Lower lobe of right lung (tissue), 2 donors: ENCODE measurements at regions not wholly inside any gene's neighbourhood (a gene's known extent, or its start where the extent isn't known, plus 50 kb on each side); places are given as distances from the start of the nearest gene placed in this dataset.

Source experiments
- ATAC-seq, 2 donors: fragments of 200-7000 bp; cut with Tn5 transposase; one replicate each; pipeline ENCODE4 v1.9.1; 2020 to 2022; ENCODE audit warnings: mild to moderate bottlenecking in 2 of 2, moderate library complexity in 2 of 2
- DNase-seq: peaks from one replicate; pipeline ENCODE4 v3.0.0-alpha.2; 2020
- H3K27ac ChIP-seq: fragments of 200-600 bp; one replicate; pipeline ENCODE4 v1.8.0; 2022
- H3K27me3 ChIP-seq: fragments of 200-600 bp; one replicate; pipeline ENCODE4 v1.8.0; 2022; ENCODE audit warnings: low read depth
- H3K36me3 ChIP-seq: fragments of 200-600 bp; one replicate; pipeline ENCODE4 v1.8.0; 2022; ENCODE audit warnings: mild to moderate bottlenecking
- H3K4me1 ChIP-seq: fragments of 200-600 bp; one replicate; pipeline ENCODE4 v1.8.0; 2022
- H3K4me3 ChIP-seq: fragments of 200-600 bp; one replicate; pipeline ENCODE4 v1.8.0; 2022; ENCODE audit warnings: mild to moderate bottlenecking
- H3K9me3 ChIP-seq: fragments of 200-600 bp; one replicate; pipeline ENCODE4 v1.8.0; 2022
- intact Hi-C: fragments of 100-400 bp; cut with DNase I; formaldehyde crosslinking; loops from one replicate; pipeline ENCODE4 v1.11.0; 2022
- TF ChIP-seq, protein P1 (sequence below): fragments of 200-600 bp; IDR thresholded peaks from one replicate; pipeline ENCODE4 v1.8.0; 2022; ENCODE audit warnings: antibody characterized with exemption, mild to moderate bottlenecking
- donor health status: DM: no; HTN: yes; CAD: no; lungs with severe emphysema.

DNA sequence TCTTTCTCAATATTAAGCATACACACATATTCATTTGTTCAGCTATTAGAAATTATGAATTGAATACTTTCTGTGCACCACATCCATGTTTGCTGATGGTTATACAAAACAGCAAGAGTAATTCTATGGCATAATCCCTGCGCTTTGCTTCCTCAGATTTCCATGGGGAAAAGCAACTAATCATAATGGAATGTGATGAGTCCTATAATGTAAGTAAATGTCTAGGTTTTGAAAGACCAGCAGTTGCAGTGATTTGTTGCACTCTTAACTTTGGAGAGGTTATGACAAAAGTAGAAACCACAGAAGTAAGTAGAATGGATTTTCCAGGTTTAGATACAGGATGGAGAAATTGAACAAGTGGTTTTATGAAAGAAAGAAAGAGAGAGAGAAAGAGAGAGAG is 652.1 kb downstream of the CBLN4 start:
- no peaks in the 10 kb centered on the region for H3K4me1 ChIP-seq
- DNase-seq (no peak), ATAC-seq (no peak)
- TF ChIP-seq, protein P1, sequence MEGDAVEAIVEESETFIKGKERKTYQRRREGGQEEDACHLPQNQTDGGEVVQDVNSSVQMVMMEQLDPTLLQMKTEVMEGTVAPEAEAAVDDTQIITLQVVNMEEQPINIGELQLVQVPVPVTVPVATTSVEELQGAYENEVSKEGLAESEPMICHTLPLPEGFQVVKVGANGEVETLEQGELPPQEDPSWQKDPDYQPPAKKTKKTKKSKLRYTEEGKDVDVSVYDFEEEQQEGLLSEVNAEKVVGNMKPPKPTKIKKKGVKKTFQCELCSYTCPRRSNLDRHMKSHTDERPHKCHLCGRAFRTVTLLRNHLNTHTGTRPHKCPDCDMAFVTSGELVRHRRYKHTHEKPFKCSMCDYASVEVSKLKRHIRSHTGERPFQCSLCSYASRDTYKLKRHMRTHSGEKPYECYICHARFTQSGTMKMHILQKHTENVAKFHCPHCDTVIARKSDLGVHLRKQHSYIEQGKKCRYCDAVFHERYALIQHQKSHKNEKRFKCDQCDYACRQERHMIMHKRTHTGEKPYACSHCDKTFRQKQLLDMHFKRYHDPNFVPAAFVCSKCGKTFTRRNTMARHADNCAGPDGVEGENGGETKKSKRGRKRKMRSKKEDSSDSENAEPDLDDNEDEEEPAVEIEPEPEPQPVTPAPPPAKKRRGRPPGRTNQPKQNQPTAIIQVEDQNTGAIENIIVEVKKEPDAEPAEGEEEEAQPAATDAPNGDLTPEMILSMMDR: no peak
- no peak overlapping the region for H3K27ac ChIP-seq
- H3K9me3 ChIP-seq: peaks cover 5% of the 10 kb centered on the region
- no peaks in the 10 kb centered on the region for H3K36me3 ChIP-seq
- no peaks in the 10 kb centered on the region for H3K27me3 ChIP-seq
- no peak overlapping the region for H3K4me3 ChIP-seq
- intact Hi-C loops: no loop called here

DNA sequence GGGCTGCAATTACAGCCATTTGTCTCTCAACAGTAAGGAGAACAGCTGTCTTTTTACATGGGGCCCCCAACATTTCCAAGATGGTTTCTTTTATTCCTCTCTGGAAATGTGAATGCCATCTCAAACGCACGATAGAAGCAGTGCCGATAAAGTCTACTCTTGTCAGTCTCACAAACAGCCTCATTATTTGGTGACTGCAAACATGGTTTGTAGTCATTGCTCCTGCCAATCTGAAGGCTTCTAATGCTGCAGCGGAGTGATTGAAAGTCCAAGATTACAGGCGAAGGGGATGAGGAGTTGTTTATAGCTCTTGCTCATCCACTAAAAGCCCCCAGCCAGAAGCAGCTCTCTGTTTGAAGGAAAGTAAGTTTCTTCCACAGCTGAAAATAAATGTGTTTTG is 657.1 kb downstream of the CBLN4 start:
- peaks cover 5% of the 10 kb centered on the region for H3K9me3 ChIP-seq
- H3K27ac ChIP-seq: no peak overlapping the region
- H3K4me3 ChIP-seq: no peak overlapping the region
- no peaks in the 10 kb centered on the region for H3K4me1 ChIP-seq
- intact Hi-C loops: no loop called here
- ATAC-seq (no peak), DNase-seq (no peak)
- TF ChIP-seq, protein P1: no peak
- no peaks in the 10 kb centered on the region for H3K36me3 ChIP-seq
- H3K27me3 ChIP-seq: no peaks in the 10 kb centered on the region

DNA sequence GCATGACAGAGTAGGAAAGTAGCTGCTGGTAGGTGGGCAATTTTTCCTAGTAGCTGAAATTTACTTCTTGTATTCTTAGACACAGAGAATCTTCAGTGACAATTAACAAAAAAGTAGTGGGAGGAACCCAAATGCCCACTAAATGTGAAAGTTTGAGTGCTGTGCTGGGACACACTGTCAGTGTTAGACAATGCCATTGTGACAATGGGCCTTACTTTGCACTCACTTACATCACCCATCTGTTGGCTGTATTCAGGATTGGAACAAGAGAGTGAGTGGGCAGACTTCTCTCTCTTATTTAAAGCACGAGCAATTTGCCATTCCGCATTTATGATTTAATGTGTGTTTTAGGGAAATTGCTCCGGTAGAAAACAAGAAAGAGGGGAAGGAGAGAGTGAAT is 662.5 kb downstream of the CBLN4 start:
- Histone ChIP-seq H3K4me1 (no peaks in the 10 kb centered on the region), H3K4me3 (no peak overlapping the region), H3K9me3 (no peaks in the 10 kb centered on the region), H3K27me3 (no peaks in the 10 kb centered on the region), H3K36me3 (no peaks in the 10 kb centered on the region), H3K27ac (no peak overlapping the region)
- ATAC-seq: no peak
- intact Hi-C loops: no loop called here
- TF ChIP-seq, protein P1: no peak
- no peak for DNase-seq

DNA sequence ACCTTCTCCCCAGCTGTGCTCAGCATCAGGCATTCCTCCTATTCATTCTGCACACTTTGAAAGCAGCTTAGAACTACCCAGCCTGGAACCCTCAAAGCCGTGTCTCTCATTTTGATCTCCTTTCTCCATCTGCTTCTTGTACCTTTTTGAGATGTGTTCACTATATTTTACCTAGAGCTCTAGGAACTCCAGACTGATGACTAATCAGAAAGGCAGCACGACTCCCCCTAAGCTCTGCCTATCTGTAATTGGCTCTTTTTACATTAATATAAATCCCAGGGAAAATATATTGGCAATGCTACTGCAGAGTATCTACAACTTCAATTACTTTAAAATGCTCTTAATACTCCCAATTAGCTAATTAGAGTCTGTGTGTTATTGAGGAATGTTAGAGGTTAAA is 671.5 kb downstream of the CBLN4 start:
- no peak for ATAC-seq
- Histone ChIP-seq H3K4me1 (no peaks in the 10 kb centered on the region), H3K27me3 (no peaks in the 10 kb centered on the region), H3K27ac (no peak overlapping the region), H3K9me3 (no peaks in the 10 kb centered on the region), H3K36me3 (no peaks in the 10 kb centered on the region), H3K4me3 (no peak overlapping the region)
- no peak for DNase-seq
- intact Hi-C loops: no loop called here
- TF ChIP-seq, protein P1: no peak

DNA sequence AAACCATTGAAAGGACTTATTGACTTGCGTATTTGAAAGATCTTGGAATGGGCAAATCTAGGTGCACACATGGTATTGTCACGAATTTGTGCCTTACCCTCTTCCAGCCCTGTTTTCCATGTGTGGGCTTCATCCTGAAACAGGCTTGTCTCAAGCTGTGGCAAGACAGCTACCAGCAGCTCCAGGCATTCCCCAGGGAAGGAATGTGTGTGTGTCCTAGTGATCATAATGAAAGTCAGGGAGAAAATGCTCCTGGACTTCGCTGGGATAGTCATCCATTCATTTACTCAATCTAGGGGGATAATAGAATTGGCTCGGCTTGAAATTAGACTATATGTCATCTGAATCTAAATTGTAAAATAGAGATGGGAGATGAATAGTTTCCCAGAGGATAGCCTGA is 676.2 kb downstream of the CBLN4 start:
- DNase-seq: no peak
- no peak for ATAC-seq
- TF ChIP-seq, protein P1: no peak

DNA sequence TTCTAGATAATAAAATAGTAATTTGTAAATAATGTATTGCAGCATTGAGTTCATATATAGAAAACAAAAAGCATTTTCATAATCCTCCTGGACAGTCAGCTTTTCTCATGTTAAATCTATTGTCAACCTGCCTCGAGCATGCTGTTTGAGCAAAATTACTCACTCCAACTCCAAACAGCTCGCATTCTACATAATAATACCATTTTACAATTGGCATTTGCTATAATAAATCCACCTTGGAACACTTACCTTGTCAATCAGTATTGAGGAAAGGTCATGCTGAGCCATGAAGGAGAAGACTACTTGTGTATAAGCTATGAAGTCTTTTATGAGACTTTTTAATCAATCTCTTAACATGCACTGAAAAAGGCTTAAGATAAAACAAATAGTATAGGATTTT is 682.6 kb downstream of the CBLN4 start:
- Histone ChIP-seq H3K27me3 (no peaks in the 10 kb centered on the region), H3K27ac (no peak overlapping the region), H3K36me3 (no peaks in the 10 kb centered on the region), H3K9me3 (no peaks in the 10 kb centered on the region), H3K4me3 (no peak overlapping the region), H3K4me1 (no peaks in the 10 kb centered on the region)
- intact Hi-C loops: no loop called here
- DNase-seq (no peak), ATAC-seq (no peak)
- TF ChIP-seq, protein P1: no peak

More for the DNA sequence above, 676.2 kb downstream of the CBLN4 start:
- Histone ChIP-seq H3K4me1 (no peaks in the 10 kb centered on the region), H3K27ac (no peak overlapping the region), H3K4me3 (no peak overlapping the region), H3K36me3 (no peaks in the 10 kb centered on the region), H3K9me3 (no peaks in the 10 kb centered on the region), H3K27me3 (no peaks in the 10 kb centered on the region)
- intact Hi-C loops: no loop called here
